Stimulated activated CD8-positive, alpha-beta memory T cell treated with anti-CD3 and anti-CD28 coated beads, Interleukin-7, amount 100 ng/mL, for 48 hours (primary cell): ENCODE measurements at regions not wholly inside any gene's neighbourhood (a gene's known extent, or its start where the extent isn't known, plus 50 kb on each side); places are given as distances from the start of the nearest gene placed in this dataset.

Source experiments
- DNase-seq, 2 donors: peaks; one replicate each; pipeline ENCODE4 v3.0.0-alpha.2; 2020; ENCODE audit warnings: low read depth in 1 of 2; ENCODE audit errors: extremely low read depth in 1 of 2

- DNase-seq, result no peak
These were observed 374.0 kb upstream of the ALCAM start for GRCh38 chr3:104992676-104993075.

GRCh38 chr3:105006164-105006563 lies 360.5 kb upstream of the ALCAM start:
- no peak for DNase-seq

- no peak for DNase-seq
These were observed 353.1 kb upstream of the ALCAM start for GRCh38 chr3:105013657-105014056.

- no peak for DNase-seq
These were observed 352.1 kb upstream of the ALCAM start for GRCh38 chr3:105014631-105015030.

- no peak for DNase-seq
These were observed 343.9 kb upstream of the ALCAM start for GRCh38 chr3:105022813-105023212.

GRCh38 chr3:105030211-105030610 lies 336.5 kb upstream of the ALCAM start:
- no peak for DNase-seq

GRCh38 chr3:105032541-105032940 lies 334.2 kb upstream of the ALCAM start:
- DNase-seq, result no peak

GRCh38 chr3:105033081-105033480 lies 333.6 kb upstream of the ALCAM start:
- DNase-seq, result no peak

- no peak for DNase-seq
These were observed 327.7 kb upstream of the ALCAM start for GRCh38 chr3:105039004-105039403.

GRCh38 chr3:105040026-105040622 lies 326.6 kb upstream of the ALCAM start:
- no peak for DNase-seq

GRCh38 chr3:105042586-105042985 lies 324.1 kb upstream of the ALCAM start:
- DNase-seq, result no peak

GRCh38 chr3:105051111-105051510 lies 315.6 kb upstream of the ALCAM start:
- DNase-seq, result no peak

- no peak for DNase-seq
These were observed 314.7 kb upstream of the ALCAM start for GRCh38 chr3:105051972-105052371.

GRCh38 chr3:105062853-105063252 lies 303.9 kb upstream of the ALCAM start:
- DNase-seq, result no peak

- no peak for DNase-seq
These were observed 300.5 kb upstream of the ALCAM start for GRCh38 chr3:105065895-105066839.

- no peak for DNase-seq
These were observed 299.3 kb upstream of the ALCAM start for GRCh38 chr3:105067361-105067760.

GRCh38 chr3:105077060-105077822 lies 289.5 kb upstream of the ALCAM start:
- DNase-seq, result no peak

GRCh38 chr3:105083945-105084344 lies 282.8 kb upstream of the ALCAM start:
- no peak for DNase-seq

GRCh38 chr3:105085506-105085905 lies 281.2 kb upstream of the ALCAM start:
- DNase-seq, result no peak

- DNase-seq, result no peak
These were observed 273.1 kb upstream of the ALCAM start for GRCh38 chr3:105093371-105094252.

GRCh38 chr3:105094588-105094987 lies 272.1 kb upstream of the ALCAM start:
- DNase-seq, result no peak
